ENCODE measurements at regions not wholly inside any gene's neighbourhood (a gene's known extent, or its start where the extent isn't known, plus 50 kb on each side); places are given as distances from the start of the nearest gene placed in this dataset.

DNA sequence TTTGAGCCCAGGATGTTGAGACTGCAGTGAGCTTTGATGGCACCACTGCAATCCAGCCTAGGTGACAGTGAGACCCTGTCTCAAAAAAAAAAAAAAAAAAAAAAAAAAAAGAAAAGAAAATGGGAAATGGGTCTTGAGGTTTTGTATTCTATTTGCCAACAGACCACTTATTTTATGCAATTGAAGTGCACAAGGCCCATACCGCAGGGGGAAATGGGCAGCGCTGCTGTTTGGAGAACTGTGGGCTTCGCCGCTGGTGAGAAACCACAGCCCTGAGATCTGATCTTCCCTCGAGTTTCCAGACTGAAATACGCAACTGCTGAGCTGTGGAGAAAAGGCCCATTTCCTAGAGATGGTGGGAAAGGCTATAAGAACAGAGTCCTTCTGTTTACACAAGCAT lies 512.0 kb downstream of the TCERG1L start:
- DNase-seq (ENCODE audit: low spot score), result no peak

DNA sequence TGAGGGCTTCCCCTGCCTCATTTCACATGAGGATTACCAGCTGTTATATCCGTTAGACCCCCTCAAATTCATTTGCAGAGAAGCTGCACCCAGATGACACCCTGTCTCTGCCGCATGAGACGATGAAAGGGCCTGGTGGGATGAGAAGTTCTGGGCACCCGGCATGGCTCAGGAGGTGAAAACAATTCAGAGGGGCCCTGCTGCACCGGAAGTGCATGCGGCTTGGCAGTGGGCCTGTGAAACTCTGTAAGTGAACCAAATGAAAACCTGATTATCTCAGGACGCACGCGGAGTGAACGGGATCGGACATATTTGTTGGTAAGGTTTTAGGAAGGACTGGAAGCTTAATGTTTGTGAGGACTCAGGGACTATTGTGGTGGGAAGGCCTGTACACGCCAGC lies 511.2 kb downstream of the TCERG1L start:
- DNase-seq (ENCODE audit: low spot score), result no peak

DNA sequence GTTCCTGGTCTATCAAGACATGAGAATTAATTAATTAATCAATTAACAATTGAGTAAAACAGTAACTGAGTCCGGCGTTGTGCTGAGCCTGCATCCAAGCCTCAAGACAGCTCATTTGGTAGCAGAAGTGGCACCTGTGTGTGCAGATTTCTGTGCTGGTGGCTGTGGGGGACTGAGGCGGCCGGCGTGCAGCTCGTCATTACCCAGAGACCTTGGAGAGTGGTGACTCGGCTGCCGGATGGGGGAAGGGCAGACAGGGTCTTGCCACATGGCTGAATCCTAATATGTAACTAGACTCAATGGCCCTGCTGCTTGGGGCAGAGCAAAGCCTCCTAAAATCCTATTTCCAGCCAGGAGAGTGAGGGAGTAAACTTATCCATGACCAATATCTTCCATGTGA lies 510.2 kb downstream of the TCERG1L start:
- no peak for DNase-seq (ENCODE audit: low spot score)

DNA sequence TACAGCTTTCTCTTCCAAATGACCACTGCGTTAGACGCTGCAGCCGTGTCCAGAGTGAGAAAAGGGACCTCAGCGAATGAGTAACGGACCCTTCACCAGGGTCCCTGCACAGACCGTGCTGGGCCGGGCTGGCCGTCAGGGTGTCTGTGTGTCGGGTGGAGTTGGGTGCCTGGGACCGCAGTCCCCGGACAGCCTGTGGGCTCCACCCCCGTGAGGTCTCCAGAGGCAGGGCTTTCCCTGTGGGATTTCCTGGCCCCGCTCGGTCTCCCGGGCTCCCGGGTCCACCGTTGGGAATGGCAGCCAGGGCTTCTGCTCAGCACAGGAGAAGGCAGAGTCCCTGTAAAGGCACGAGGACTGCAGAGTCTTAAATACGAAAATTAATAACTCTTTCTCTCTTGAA lies 509.7 kb downstream of the TCERG1L start:
- no peak for DNase-seq (ENCODE audit: low spot score)

DNA sequence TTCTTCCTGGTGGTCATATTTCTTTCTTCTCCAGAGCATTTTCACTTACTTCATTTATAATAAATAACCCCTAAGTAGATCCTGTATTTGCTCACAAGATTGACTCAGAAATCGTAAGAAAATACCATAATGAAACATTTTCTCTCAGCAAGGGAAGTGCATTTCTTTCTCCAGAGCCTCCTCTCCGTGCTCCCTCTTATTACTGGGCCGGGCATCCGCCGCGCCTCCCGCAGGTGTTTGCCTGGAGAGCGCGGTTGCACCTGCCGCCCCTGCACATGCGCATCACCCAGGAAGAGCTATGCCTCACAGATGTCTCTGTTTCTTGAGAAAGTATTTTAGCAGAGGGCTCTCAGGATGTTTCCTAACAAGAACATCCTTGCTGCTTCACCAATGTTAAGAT lies 509.2 kb downstream of the TCERG1L start:
- DNase-seq (ENCODE audit: low spot score), result no peak

DNA sequence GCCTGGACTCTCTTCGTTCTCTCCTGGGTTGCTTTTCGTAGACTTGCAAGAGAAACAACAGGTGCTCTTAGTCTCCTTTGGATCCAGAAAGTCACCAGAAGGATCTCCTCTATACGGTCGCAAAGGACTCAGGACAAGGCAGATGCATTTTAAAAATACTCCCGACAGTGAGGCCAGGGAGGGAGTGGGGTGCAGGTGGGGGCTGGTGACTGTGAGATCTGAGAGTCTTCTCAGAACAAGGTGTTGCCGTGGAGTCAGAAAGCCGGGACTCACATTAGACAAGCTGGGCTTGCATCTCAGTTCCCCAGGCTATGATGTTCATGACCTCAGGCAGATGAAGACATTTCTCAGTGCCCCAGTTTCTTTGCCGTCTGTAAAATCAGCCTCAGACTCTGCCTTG lies 507.2 kb downstream of the TCERG1L start:
- no peak for DNase-seq (ENCODE audit: low spot score)

DNA sequence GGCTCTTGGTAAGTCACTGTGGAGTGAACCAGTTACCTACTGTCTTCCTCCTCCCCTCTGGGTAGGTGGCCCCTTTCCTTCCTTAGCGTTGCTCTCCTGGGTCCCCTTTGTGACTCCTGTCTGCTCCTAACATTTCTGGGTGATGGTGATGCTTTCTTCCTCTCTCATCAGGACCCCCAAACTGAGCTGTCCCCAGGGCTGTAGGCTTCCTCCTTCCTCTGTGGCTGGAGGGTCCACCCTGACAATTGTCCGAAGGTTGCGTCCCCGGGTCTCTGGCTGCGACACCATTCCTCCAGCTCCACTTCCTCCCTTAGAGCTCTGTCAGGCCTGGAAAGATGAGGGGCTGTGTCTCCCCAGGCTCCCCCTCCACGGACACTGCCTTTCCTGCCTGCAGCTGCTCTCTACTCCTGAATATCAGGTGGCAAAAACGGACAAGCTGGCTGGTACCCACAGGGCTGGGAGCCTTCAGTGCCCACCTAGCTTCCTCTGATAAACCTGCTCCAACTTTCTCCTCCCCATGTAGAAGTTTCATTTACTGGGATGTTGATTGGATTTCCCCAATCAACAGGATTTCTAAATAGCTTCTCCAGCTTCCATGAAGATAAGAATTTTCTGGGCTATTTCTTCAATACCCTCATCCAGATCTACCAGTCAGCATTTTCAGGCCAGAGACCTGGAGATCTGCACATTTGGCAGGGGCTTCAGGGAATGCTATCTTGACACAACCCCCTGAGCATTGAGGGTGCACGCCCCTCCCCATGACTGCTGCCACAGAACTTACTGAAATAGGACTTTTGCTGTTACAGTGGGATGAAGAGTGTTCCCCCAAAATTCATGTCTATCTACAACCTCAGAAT lies 506.5 kb downstream of the TCERG1L start:
- DNase-seq (ENCODE audit: low spot score), result no peak

DNA sequence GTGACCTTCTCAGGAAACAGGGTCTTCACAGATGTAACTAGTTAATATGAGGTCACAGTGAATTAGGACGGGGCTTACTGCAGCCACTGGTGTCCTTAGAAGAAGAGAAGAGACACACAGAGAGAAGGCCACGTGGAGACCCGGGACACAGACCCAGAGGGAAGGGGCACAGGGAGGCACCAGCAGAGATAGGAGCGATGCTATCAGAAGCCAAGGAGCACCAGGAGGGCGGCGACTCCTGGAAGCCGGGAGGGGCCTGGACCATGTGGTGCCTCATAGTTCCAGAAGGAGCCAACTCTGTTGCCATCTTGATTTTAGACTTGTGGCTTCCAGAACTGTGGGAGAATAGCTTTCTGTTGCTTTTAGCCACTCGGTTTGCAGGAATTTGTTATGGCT lies 505.9 kb downstream of the TCERG1L start:
- DNase-seq (ENCODE audit: low spot score), result no peak

DNA sequence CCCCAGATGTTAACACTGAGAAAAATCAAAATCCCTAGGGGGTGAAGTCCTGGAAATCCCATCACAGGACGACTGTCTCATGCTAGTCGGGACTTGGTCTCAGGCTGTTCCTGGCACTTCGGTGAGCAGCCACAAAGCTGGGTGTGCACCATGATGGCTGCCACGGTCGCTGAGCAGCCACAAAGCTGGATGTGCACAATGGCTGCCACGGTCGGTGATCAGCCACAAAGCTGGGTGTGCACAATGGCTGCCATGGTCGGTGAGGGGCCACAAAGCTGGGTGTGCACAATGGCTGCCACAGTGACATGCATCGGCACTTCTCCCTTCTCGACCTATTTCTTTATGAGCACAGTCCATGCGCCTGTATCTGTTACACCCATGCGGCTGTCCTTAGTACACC lies 505.1 kb downstream of the TCERG1L start:
- DNase-seq (ENCODE audit: low spot score), result no peak

DNA sequence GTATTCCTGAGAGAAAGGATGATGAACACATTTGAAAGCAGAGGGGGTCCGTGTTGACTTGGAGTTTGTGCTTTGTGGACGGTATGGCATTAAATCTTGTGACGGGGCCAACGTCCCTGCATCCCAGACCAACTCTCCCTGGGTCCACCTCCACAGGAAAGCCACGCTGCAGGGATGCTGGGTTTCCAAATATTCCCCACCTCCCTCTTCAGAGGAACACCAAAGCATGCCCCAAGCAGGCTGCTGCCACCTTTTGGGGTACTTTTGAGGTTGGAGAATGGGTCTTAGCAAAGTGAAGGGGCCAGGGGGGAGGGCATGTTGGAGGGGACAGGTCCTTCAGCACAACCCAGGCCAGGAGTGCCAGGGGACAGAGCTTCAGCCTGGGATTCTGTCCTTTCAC lies 504.4 kb downstream of the TCERG1L start:
- no peak for DNase-seq (ENCODE audit: low spot score)

DNA sequence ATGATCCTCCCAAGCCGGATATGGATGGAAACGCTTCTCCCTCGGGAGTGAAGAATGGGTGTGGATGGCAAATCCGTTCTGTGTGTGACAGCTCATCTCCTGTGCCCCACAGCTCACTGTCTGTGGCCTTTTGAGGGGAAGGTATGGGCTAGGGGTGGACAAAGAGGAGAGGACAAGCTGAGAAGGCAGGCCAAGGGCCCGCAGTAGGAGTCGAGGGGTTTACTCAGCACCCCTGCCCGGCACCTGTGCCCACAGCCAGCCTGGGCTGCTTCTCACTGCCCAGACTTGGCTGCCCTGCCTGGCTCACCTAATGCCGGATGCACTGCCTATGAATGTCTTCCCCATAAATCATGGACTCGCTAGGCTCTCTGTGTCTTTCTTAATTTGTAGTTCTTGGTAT lies 503.8 kb downstream of the TCERG1L start:
- no peak for DNase-seq (ENCODE audit: low spot score)

DNA sequence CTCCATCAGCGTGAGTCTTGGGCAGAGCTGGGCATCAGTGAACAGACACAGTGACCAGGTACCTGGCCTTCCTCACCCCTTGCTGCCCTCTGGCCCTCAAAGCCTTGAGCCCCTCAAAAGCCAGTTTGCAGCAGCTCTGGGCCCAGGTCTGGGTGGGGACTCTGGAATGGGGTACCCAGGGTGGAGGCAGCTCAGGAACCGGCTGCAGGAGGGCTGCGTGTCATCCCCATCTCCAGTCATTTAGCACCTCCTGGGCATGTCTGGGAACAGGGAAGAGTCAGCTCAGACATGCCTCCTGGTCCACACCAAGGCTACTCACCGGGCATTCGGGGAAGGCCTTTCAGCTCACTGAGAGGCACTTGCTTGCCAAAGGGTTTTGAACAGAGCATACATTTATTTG lies 503.3 kb downstream of the TCERG1L start:
- DNase-seq (ENCODE audit: low spot score), result no peak

DNA sequence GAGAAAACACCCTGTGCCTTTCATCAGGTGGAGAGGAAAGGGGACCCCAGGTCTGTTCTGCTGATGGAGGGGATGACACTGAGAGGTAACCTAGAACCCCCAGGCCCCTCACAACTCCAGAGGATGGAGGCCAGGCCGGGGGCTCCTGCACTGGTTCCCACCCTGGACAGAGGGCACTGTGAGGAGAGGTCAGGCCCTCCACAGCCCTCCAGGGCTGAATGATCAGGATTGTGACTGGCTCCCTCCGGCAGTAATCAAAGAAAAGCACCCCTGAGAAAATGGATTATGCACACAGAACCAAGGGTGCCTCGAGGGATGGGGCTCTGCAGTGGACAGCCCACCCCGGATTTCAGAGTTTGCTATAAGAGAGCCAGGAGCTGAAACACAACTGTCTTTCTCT lies 502.8 kb downstream of the TCERG1L start:
- no peak for DNase-seq (ENCODE audit: low spot score)

DNA sequence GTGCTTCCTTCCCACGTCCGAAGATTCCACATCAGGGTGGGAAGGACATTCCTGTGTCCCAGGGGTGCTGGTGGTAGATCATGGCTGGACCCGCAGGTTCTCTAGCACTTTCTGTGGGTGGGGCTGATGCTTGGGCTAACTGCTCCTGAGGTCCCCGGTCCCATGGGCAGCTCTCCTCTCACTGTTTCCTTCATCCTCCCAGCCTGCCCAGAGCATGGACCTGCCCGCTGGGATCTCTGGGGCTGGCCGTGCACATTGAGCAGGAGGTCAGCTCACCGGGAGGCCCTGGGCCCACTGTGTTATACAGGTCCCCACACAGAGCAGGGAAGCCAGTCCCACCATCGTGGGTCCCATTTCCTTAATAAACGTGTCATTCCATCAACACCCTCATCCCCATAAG lies 502.3 kb downstream of the TCERG1L start:
- DNase-seq (ENCODE audit: low spot score), result no peak

DNA sequence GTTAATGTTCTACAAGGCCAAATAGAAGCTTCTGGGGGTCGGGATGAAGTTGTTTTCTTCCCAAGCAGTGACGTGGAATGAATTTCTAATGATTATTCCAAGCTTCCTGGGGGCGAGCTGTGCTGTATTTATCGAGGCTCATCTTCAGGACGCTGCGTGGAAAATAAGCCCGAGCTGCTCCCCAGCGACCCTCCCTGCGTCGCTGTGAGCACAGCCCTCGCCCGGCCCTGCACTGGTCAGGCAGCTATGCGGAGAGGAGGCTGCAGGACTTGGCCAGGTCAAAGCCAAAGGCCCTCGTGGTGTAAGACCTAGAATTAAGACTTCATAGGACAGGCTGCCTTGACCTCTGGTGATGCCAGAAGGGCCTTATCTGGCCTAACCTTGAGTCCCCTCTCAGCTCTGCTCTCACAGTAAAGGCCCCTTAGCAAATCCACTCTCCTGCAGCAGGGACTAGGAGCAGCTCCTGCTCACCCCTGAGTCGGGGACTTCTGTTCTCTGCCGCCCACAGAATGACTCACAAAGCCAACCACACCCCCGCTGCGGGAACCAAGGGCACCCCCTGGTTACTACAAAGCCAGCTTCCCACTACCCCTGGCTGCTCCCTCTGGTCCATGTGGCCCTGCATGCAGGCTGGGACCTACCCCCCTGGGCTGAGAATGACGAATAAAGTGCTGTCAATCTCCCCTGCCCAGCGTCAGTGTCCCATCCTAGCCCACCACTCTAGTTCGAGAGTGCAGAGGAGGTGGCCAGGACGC lies 501.6 kb downstream of the TCERG1L start:
- DNase-seq (ENCODE audit: low spot score), result no peak

DNA sequence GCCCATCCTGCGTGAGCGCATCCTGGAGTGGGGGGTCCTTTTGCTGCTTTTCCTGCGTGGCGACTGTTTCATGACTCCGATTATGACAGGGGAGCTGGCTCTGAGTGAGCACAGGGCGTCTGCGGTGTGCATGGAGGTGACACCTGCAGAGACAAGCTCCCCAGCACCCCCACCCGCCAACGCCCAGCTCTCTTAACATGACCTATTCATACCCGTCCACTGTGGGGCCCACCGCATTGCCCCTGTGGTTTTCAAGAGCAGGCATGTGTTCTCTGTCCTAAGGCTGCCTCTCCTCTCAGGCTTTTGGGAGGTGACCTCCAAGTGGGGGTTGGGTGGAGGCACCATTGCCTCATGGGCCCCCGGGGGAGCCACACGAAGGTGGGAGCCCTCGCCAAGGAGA lies 500.7 kb downstream of the TCERG1L start:
- DNase-seq (ENCODE audit: low spot score), result no peak

DNA sequence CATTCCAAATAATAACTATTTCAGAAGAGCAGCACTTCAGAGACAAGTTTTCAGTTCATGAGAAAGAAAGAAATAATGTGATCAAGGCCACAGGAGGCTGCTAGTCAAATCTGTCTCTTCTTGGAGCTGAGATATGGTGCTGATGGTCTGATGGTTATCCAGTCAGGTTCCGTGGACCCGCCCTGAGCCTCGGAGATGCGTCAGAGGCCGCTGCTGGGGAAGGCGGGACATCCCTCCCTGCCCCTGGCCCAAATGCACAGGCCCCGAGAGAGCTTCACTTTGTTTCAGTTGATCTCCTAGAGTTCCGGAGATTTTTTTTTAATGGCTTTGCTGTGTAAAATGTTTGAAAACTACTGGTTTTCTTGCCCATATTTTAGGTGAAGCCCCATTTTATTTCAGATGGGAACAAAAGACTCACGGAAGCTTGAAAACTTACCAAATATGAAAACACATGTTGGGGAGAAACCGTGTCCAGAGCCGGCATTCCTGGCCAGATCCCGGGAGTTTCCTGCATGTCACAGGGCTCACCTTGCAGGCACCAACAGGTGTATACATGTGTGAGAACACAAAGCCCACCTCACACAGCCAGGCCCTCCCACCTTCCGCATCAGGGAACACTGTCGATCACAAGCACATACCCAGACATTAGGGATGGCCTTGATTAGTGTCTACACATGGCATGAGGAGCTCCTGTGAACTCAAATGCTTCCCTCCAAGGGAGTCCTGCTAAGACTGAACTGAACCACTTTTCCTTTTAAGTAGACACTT lies 499.0 kb downstream of the TCERG1L start:
- DNase-seq (ENCODE audit: low spot score), result no peak

DNA sequence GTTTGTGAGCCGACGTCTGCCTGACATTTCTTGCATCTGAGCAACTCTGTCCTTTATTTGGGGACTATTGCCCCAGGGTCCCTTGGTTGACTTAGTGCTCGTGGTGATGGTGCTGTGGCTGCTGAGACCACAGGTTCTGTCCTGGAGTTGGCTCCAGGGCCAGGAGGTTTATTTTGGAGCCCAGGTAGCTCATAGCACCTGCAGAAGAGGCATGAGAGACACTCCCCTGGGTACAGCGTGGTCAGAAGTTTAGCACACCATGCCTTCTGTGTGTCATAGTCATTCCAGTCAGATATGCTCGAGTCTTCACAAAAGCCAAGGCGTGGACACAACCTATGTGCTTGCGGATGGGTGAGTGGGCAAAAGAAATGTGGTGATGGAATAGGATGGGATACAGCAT lies 496.9 kb downstream of the TCERG1L start:
- no peak for DNase-seq (ENCODE audit: low spot score)

DNA sequence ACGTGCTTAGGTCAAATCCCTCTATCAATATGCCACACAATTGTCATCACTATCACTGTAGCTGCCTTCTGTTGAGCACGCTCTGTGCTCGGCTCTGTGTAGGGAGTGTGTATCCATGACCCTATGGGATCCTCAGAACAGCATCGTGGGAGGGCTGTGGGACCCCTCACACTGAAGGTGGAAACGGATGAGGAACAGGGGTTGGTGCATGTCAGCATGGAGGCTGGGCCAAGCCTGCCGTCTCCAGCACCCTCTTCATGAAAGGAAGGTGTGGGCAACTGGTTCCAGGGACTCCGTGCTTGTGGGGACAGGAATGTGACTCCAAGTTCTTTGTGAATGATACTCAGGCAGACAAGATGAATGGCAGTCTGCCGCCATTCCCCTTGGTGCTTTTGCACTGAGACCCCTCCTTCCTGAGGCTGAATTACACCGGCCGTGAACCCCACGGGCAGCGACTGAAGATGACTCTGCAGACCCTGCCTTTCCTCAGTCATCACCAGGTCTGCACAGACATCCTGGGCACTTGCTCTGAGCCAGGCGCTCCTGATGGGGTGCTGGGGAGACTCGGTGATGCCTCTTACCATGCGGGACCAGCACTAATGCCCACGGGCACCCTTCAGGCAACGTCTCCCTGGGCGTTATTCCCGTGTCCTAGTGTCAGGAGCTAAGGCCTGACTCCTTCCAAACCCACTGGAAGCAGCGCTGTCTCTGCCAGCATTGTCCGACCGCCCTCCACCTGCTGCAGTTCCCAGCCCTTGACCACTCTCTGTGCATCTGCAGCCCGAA lies 495.2 kb downstream of the TCERG1L start:
- no peak for DNase-seq (ENCODE audit: low spot score)

DNA sequence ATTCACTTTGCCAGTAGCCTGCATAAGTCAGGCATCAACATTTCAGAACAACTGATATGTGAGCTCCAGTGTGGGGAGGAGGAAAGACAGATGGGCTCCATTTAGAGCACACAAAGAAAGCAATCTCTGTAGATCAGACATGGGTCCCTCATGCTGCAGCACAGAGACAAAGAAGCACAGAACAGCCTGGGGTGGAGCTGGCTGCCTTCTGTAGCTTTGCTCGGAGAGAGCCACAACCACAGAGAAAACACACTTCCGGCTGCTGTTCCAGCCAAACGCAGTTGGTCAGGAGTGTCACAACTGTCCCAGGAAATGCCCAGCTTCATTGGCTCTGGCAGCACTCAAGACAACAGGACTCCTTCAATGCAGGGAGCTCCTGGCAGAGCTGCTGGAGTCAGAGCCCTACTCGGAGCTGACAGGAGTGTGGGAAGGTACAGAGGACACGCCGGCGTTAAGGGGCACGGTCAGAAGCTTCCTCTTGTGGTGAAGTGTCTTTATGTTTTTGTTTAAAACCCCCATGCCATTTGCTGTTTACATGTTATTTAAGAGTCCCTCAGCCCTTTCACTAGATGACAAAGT lies 494.4 kb downstream of the TCERG1L start:
- DNase-seq (ENCODE audit: low spot score), result no peak

DNA sequence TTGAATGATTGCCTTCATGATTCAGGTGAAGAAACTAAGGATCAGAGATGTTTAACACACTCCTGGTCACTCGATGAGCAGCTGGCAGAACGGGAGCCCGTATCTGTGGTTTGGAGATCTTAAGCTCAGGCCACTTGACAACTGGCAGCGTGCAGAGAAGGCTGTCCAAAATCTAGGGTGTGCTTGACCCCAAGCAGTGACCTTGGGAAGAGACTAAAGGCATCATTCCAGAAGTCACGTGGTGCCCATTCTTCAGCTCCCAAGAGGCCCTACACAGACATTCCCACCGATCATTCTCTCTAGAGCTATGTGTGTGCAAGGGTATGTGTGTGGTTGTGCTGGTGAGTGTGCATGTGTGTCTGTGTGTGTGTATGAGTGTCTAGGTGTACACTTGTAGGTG lies 493.8 kb downstream of the TCERG1L start:
- no peak for DNase-seq (ENCODE audit: low spot score)

Data from cerebellar cortex (tissue), 1 donor.